HG02870 (cell line): ENCODE measurements at regions not wholly inside any gene's neighbourhood (a gene's known extent, or its start where the extent isn't known, plus 50 kb on each side); places are given as distances from the start of the nearest gene placed in this dataset.

Source experiments
- ATAC-seq: cut with Tn5 transposase; IDR thresholded peaks from one replicate; pipeline ENCODE4 v1.9.1; 2021; ENCODE audit warnings: mild to moderate bottlenecking, moderate library complexity; ENCODE audit not compliant: unreplicated experiment

- ATAC-seq = no peak
These were observed 310.9 kb upstream of the RBFOX1 start for GRCh38 chr16:7021653-7022275.

GRCh38 chr16:7017006-7017662 lies 315.5 kb upstream of the RBFOX1 start:
- no peak for ATAC-seq

GRCh38 chr16:7014756-7015155 lies 317.9 kb upstream of the RBFOX1 start:
- no peak for ATAC-seq

- ATAC-seq = no peak
These were observed 318.7 kb upstream of the RBFOX1 start for GRCh38 chr16:7013990-7014389.

GRCh38 chr16:7004266-7004665 lies 328.4 kb upstream of the RBFOX1 start:
- no peak for ATAC-seq

- ATAC-seq = no peak
These were observed 339.1 kb upstream of the RBFOX1 start for GRCh38 chr16:6993544-6993943.

GRCh38 chr16:6988846-6989245 lies 343.8 kb upstream of the RBFOX1 start:
- ATAC-seq = no peak

- ATAC-seq = no peak
These were observed 354.7 kb upstream of the RBFOX1 start for GRCh38 chr16:6977916-6978315.

- ATAC-seq = no peak
These were observed 355.4 kb upstream of the RBFOX1 start for GRCh38 chr16:6977291-6977690.

- no peak for ATAC-seq
These were observed 355.9 kb upstream of the RBFOX1 start for GRCh38 chr16:6976716-6977115.

GRCh38 chr16:6970171-6970857 lies 362.3 kb upstream of the RBFOX1 start:
- no peak for ATAC-seq

- no peak for ATAC-seq
These were observed 363.1 kb upstream of the RBFOX1 start for GRCh38 chr16:6969594-6969993.

GRCh38 chr16:6967796-6968320 lies 364.8 kb upstream of the RBFOX1 start:
- no peak for ATAC-seq

- ATAC-seq = no peak
These were observed 365.7 kb upstream of the RBFOX1 start for GRCh38 chr16:6966925-6967324.

- ATAC-seq = no peak
These were observed 368.0 kb upstream of the RBFOX1 start for GRCh38 chr16:6964679-6965078.

- no peak for ATAC-seq
These were observed 370.9 kb upstream of the RBFOX1 start for GRCh38 chr16:6961704-6962103.

- ATAC-seq = no peak
These were observed 374.5 kb upstream of the RBFOX1 start for GRCh38 chr16:6958184-6958583.

- no peak for ATAC-seq
These were observed 375.0 kb upstream of the RBFOX1 start for GRCh38 chr16:6957681-6958080.

- no peak for ATAC-seq
These were observed 376.1 kb upstream of the RBFOX1 start for GRCh38 chr16:6956511-6956910.

GRCh38 chr16:6955303-6955702 lies 377.3 kb upstream of the RBFOX1 start:
- no peak for ATAC-seq

- ATAC-seq = no peak
These were observed 383.4 kb upstream of the RBFOX1 start for GRCh38 chr16:6949240-6949639.

GRCh38 chr16:6947291-6947690 lies 385.4 kb upstream of the RBFOX1 start:
- ATAC-seq = no peak
